D721Med (cell line): ENCODE measurements at regions not wholly inside any gene's neighbourhood (a gene's known extent, or its start where the extent isn't known, plus 50 kb on each side); places are given as distances from the start of the nearest gene placed in this dataset.

Source experiments
- DNase-seq: peaks from one replicate; pipeline ENCODE4 v3.0.0; 2011; ENCODE audit warnings: low spot score; ENCODE audit not compliant: insufficient read length
- FAIRE-seq: peaks from 2 replicates; lab custom pipeline; 2011; peaks lifted over from hg19 to GRCh38; lab: Jason Lieb, UNC
- CTCF ChIP-seq: IDR thresholded peaks from 2 replicates; pipeline ENCODE4 v1.5.1; 2012; ENCODE audit warnings: mild to moderate bottlenecking, control low read depth; ENCODE audit not compliant: insufficient read depth; ENCODE audit errors: missing control alignments

DNA sequence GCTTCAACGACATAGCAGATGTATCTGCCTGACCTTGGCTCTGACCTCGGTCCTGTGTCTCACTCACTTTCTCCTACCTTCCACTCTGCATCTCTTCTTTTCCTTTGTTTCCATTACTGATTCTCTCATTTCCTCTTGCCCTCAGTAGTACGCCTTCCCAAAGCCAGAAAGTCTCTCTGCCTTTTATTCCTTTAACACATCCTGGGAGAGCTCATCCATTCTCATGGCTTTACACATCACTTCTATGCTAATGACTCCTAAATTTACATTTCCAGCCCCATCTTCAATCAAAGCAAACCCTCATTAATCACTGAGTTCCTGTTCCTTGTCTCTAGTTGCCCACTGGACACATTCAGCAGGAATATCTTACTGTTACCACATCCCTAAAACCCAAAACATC, 938.6 kb downstream of the NTRK3 start:
- TF ChIP-seq CTCF, result no peak
- FAIRE-seq (no peak), DNase-seq (no peak)

DNA sequence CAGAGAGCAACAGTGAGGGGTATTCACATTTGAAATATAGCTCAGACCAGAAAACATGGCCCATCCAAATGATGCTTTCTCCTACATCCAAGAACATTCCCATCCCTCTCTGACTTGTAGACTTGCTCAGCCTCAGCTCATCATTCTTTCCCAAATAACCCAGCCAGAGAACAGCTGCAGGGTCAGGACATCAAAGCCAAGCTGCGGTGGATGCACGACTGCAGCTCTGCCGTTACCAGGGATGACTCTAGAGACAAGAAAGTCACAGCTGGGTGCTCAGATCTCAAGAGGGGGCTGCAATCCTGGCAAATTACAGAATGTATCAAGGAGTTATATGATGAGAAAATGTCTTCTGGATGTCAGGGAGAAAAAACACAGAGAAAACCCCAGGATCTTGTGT, 944.3 kb downstream of the NTRK3 start:
- FAIRE-seq (no peak), DNase-seq (no peak)
- TF ChIP-seq CTCF, result no peak

GRCh38 chr15:87300146-87300545, 956.4 kb downstream of the NTRK3 start:
- no peak for DNase-seq
- FAIRE-seq, result no peak
- no peak for TF ChIP-seq CTCF

GRCh38 chr15:87294854-87295253, 961.7 kb downstream of the NTRK3 start:
- TF ChIP-seq CTCF, result no peak
- DNase-seq (no peak), FAIRE-seq (no peak)

DNA sequence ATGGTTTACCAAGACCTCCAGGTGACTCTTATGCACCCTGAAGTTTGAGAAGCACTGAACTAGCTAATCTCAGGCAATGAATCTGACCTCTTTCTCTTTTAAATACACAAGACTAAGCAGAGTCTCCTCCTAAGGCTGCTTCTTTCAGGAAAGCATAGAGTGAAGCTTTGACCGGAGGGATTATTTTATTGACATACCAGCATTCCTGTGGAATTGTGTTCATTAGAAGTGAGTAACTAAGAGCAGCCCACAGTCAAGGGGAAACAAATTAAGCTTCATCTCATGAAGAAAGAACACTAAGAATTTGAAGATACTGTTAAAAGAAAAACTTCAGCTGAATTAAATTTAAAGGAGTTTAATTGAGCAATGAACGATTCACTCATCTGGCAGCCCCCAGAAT, 963.5 kb downstream of the NTRK3 start:
- DNase-seq (no peak), FAIRE-seq (no peak)
- no peak for TF ChIP-seq CTCF

DNA sequence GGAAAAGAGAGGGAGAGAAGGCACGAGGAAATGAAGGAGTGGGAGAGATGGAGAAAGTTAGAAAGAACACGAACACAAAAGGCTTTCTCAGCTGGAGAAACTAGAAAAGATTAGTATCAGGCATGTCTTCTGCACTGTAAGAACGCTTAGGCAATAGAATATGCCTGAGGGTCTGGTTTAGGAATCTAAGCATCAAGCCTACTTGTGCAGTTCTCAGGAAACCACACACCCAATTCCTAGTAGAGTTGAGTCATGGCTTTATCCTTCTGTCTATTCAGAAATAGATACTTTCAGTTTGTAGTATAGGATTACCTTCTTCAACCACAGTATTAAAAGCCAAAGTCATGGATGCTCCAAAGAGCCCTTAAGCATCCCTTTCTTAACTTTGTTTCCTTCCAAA, 969.4 kb downstream of the NTRK3 start:
- TF ChIP-seq CTCF, result no peak
- DNase-seq (no peak), FAIRE-seq (no peak)

DNA sequence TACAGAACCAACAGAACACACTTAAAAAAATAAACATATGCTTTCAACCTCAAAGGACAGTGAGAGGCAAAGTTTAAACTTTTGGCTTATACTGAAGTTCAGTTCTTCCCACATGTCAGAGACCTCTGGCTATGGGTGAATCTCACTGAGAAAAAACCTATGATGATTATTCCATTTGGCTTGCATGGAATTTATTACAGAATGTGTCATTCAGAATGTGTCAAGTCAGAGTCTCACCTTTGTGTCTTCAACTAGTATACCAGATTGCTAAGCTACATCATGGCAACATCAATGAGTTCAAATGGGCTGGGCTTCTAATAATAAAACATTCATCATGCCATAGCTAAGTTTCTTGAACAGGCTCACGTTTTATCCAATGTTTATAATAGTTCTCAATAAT, 987.0 kb downstream of the NTRK3 start:
- no peak for TF ChIP-seq CTCF
- DNase-seq (no peak), FAIRE-seq (no peak)
